GM12878 (cell line): ENCODE measurements at regions not wholly inside any gene's neighbourhood (a gene's known extent, or its start where the extent isn't known, plus 50 kb on each side); places are given as distances from the start of the nearest gene placed in this dataset.

Source experiments
- ATAC-seq: fragments of 200-7000 bp; cut with Tn5 transposase; 3 replicates; pipeline ENCODE4 v1.9.1; 2020; ENCODE audit warnings: mild to moderate bottlenecking, moderate library complexity
- BruUV-seq: library from RNA; stranded (reverse); fragments of 400-500 nt; replicated peaks from 2 replicates; lab custom pipeline; 2021; lab: Mats Ljungman, UMichigan
- CTCF ChIA-PET: fragments of 300-600 bp; sonication (Branson Sonifier 250); formaldehyde crosslinking; extraction: SDS; loops from one replicate; lab custom pipeline; 2021; ENCODE audit warnings: inconsistent platforms; lab: Yijun Ruan, JAX
- POLR2A ChIA-PET: fragments of 350-600 bp; formaldehyde crosslinking; extraction: SDS; loops from one replicate; lab custom pipeline; 2021; ENCODE audit warnings: inconsistent platforms; lab: Charles Lee
- RAD21 ChIA-PET: fragments of 300-600 bp; sonication (Branson Sonifier 250); formaldehyde crosslinking; loops from one replicate; lab custom pipeline; 2023; ENCODE audit warnings: antibody characterized with exemption; ENCODE audit not compliant: unreplicated experiment; lab: Charles Lee
- SMC1A ChIA-PET: fragments of 300-600 bp; sonication (Branson Sonifier 250); formaldehyde crosslinking; loops from one replicate; lab custom pipeline; 2023; ENCODE audit not compliant: unreplicated experiment, uncharacterized antibody; lab: Charles Lee
- DNase-seq: peaks from one replicate; pipeline ENCODE4 v3.0.0-alpha.2; 2011; ENCODE audit warnings: low read depth, low spot score
- FAIRE-seq: peaks from 3 replicates; lab custom pipeline; 2011; peaks lifted over from hg19 to GRCh38; lab: Jason Lieb, UNC
- H2AFZ ChIP-seq: 2 replicates; pipeline ENCODE4 v1.6.0; 2011; ENCODE audit warnings: low read depth, low read length, control low read depth; ENCODE audit not compliant: control insufficient read depth
- H3K27ac ChIP-seq: 2 replicates; pipeline ENCODE4 v1.5.1; 2011; ENCODE audit warnings: control low read depth; ENCODE audit not compliant: control insufficient read depth, insufficient read depth
- H3K27me3 ChIP-seq, 2 experiments: replicated peaks in 1 of 2; 2 replicates each; pipeline versions ENCODE4 v1.6.0 to v1.6.1; 2011; ENCODE audit warnings: low read length in 1 of 2; ENCODE audit not compliant: control insufficient read depth in 2 of 2, insufficient read depth in 2 of 2
- H3K36me3 ChIP-seq, 2 experiments: 2 replicates each; pipeline ENCODE4 v1.5.1; 2011; ENCODE audit warnings: low read length in 1 of 2; ENCODE audit not compliant: control insufficient read depth in 2 of 2, insufficient read depth in 2 of 2
- H3K4me1 ChIP-seq: 2 replicates; pipeline ENCODE4 v1.6.1; 2011; ENCODE audit warnings: mild to moderate bottlenecking, low read length, moderate library complexity, mixed read lengths; ENCODE audit not compliant: control insufficient read depth, insufficient read depth
- H3K4me2 ChIP-seq: 2 replicates; pipeline ENCODE4 v1.6.0; 2011; ENCODE audit warnings: control low read depth; ENCODE audit not compliant: control insufficient read depth, insufficient read depth
- H3K4me3 ChIP-seq: fragments of 200-600 bp; sonication (generic); 2 replicates; pipeline ENCODE4 v1.5.1; 2016
- H3K79me2 ChIP-seq: 2 replicates; pipeline ENCODE4 v1.6.0; 2011; ENCODE audit warnings: low read length; ENCODE audit not compliant: control insufficient read depth, insufficient read depth
- H3K9ac ChIP-seq: 2 replicates; pipeline ENCODE4 v1.8.0; 2011; ENCODE audit warnings: low read length, control low read depth, mixed read lengths; ENCODE audit not compliant: control insufficient read depth, insufficient read depth
- H3K9me3 ChIP-seq: replicated peaks from 3 replicates; pipeline ENCODE4 v1.5.1; 2011; ENCODE audit warnings: mild to moderate bottlenecking, low read length; ENCODE audit not compliant: control insufficient read depth, insufficient read depth
- H4K20me1 ChIP-seq: 2 replicates; pipeline ENCODE4 v1.6.0; 2011; ENCODE audit not compliant: control insufficient read depth, insufficient read depth
- CHD2 ChIP-seq: IDR thresholded peaks from 2 replicates; pipeline ENCODE4 v1.6.1; 2011; ENCODE audit warnings: low read depth, low read length, improper control_type of control experiment, borderline replicate concordance
- EED ChIP-seq: sonication (generic); IDR thresholded peaks from 2 replicates; pipeline ENCODE4 v1.6.1; 2016; ENCODE audit warnings: antibody characterized with exemption, low read depth
- HDAC2 ChIP-seq: fragments of 200-600 bp; sonication (generic); IDR thresholded peaks from 2 replicates; pipeline ENCODE4 v1.6.1; 2017
- MEF2A ChIP-seq: IDR thresholded peaks from 2 replicates; pipeline ENCODE4 v1.6.1; 2011; ENCODE audit warnings: low read depth, mild to moderate bottlenecking, low read length, moderate library complexity; ENCODE audit not compliant: insufficient read depth
- NFYA ChIP-seq: IDR thresholded peaks from 2 replicates; pipeline ENCODE4 v1.6.1; 2011; ENCODE audit warnings: low read depth, mild to moderate bottlenecking, low read length, improper control_type of control experiment, borderline replicate concordance
- NFYB ChIP-seq: IDR thresholded peaks from 2 replicates; pipeline ENCODE4 v1.6.1; 2011; ENCODE audit warnings: low read depth, mild to moderate bottlenecking, low read length, improper control_type of control experiment, moderate library complexity; ENCODE audit not compliant: insufficient read depth
- RB1 ChIP-seq: fragments of 450-650 bp; formaldehyde crosslinking; IDR thresholded peaks from 2 replicates; pipeline ENCODE4 v1.6.1; 2017; ENCODE audit warnings: mild to moderate bottlenecking, borderline replicate concordance
- SREBF2 ChIP-seq: IDR thresholded peaks from 2 replicates; pipeline ENCODE4 v1.6.1; 2012; ENCODE audit warnings: mild to moderate bottlenecking, low read length
- STAT3 ChIP-seq: IDR thresholded peaks from 2 replicates; pipeline ENCODE4 v1.6.1; 2011; ENCODE audit warnings: low read depth, low read length, improper control_type of control experiment
- SUPT20H ChIP-seq: IDR thresholded peaks from 2 replicates; pipeline ENCODE4 v1.6.1; 2011; ENCODE audit warnings: low read depth, mild to moderate bottlenecking, low read length, moderate library complexity, borderline replicate concordance; ENCODE audit not compliant: control insufficient read depth
- TARDBP ChIP-seq: IDR thresholded peaks from 2 replicates; pipeline ENCODE4 v1.6.1; 2016; ENCODE audit warnings: borderline replicate concordance
- TBL1XR1 ChIP-seq: IDR thresholded peaks from 2 replicates; pipeline ENCODE4 v1.6.1; 2012; ENCODE audit warnings: low read depth, low read length, improper control_type of control experiment
- TCF7 ChIP-seq: IDR thresholded peaks from 2 replicates; pipeline ENCODE4 v1.6.1; 2014; ENCODE audit warnings: antibody characterized with exemption, borderline replicate concordance
- WRNIP1 ChIP-seq: IDR thresholded peaks from 2 replicates; pipeline ENCODE4 v1.6.1; 2011; ENCODE audit warnings: low read depth, low read length, improper control_type of control experiment, borderline replicate concordance
- ZNF687 ChIP-seq: fragments of 450-650 bp; IDR thresholded peaks from 2 replicates; pipeline ENCODE4 v1.6.1; 2017; ENCODE audit warnings: mild to moderate bottlenecking, moderate library complexity
- WGBS: methylation state at CpG from one replicate; pipeline ENCODE4 v1.1.6; 2016; ENCODE audit warnings: low lambda C conversion rate; ENCODE audit not compliant: insufficient replicate concordance, insufficient coverage; ENCODE audit errors: missing lambda C conversion rate; 5-methylcytosine and 5-hydroxymethylcytosine counted together
- in situ Hi-C: fragments of 300-500 bp; cut with MboI; formaldehyde crosslinking; loops from 9 replicates; pipeline ENCODE4 v1.14.3; 2018; ENCODE audit warnings: mixed read lengths
- intact Hi-C: fragments of 100-400 bp; cut with micrococcal nuclease; formaldehyde crosslinking; loops from one replicate; pipeline ENCODE4 v1.14.2; 2022; ENCODE audit not compliant: unreplicated experiment
- TF ChIP-seq, protein P1 (sequence below): IDR thresholded peaks from 2 replicates; pipeline ENCODE4 v1.6.1; 2011; ENCODE audit warnings: borderline replicate concordance, low read depth, mild to moderate bottlenecking, moderate library complexity, low read length; ENCODE audit not compliant: insufficient read depth, poor library complexity, severe bottlenecking
- TF ChIP-seq, protein P2 (sequence below): IDR thresholded peaks from 2 replicates; pipeline ENCODE4 v1.6.1; 2011; ENCODE audit warnings: low read depth, low read length, improper control_type of control experiment, borderline replicate concordance
- TF ChIP-seq, protein P3 (sequence below): fragments of 450-650 bp; conservative IDR thresholded peaks from 2 replicates; pipeline ENCODE4 v1.6.1; 2017; ENCODE audit warnings: mild to moderate bottlenecking, moderate library complexity

DNA sequence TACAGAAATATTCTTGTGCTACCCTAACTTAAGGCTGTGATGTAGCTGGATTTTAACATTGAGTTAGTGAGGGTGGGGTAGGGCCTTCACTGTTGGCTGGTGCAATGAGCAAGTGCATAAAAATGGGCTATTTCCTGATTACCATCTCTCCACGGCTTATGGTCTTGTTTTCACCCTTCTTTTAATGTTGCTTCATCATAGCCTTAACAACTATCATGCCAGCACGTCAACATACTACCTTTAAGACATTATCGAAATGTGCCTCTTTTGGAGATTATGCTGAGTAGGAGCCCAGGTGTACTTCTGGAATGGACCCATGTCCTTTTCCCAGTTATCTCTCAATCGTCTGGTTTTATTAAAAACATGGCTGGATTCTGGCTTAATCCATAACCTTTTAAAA is 350.9 kb upstream of the ACTBL2 start:
- Histone ChIP-seq H3K4me2 (no peak overlapping the region), H3K79me2 (no peaks in the 10 kb centered on the region), H2AFZ (no peak overlapping the region), H4K20me1 (no peaks in the 10 kb centered on the region), H3K9me3 (no peaks in the 10 kb centered on the region; the same call in 2 of the 3 replicates), H3K36me3 (no peaks in the 10 kb centered on the region), H3K27ac (no peak overlapping the region), H3K4me3 (no peak overlapping the region), H3K9ac (no peak overlapping the region), H3K4me1 (no peaks in the 10 kb centered on the region), H3K27me3 (no peaks in the 10 kb centered on the region; a peak in 1 of 4 replicates)
- ATAC-seq, result no peak
- ChIA-PET CTCF (no interaction called here), POLR2A (no interaction called here), RAD21 (no interaction called here), SMC1A (no interaction called here)
- no peak for DNase-seq
- no peak for FAIRE-seq
- intact Hi-C loops, result no loop called here
- WGBS, result 12% methylated on average over 4 of the region's 4 CpGs
- in situ Hi-C loops, result no loop called here
- no TSS peak for BruUV-seq
- TF ChIP-seq CHD2 (no peak), HDAC2 (no peak), STAT3 (no peak), NFYA (no peak), SREBF2 (no peak), EED (no peak), RB1 (no peak), NFYB (no peak), SUPT20H (no peak), TARDBP (no peak), WRNIP1 (no peak), ZNF687 (no peak), MEF2A (no peak), TCF7 (no peak), TBL1XR1 (no peak)
- TF ChIP-seq, protein P1, sequence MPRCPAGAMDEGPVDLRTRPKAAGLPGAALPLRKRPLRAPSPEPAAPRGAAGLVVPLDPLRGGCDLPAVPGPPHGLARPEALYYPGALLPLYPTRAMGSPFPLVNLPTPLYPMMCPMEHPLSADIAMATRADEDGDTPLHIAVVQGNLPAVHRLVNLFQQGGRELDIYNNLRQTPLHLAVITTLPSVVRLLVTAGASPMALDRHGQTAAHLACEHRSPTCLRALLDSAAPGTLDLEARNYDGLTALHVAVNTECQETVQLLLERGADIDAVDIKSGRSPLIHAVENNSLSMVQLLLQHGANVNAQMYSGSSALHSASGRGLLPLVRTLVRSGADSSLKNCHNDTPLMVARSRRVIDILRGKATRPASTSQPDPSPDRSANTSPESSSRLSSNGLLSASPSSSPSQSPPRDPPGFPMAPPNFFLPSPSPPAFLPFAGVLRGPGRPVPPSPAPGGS, result no peak
- TF ChIP-seq, protein P2, sequence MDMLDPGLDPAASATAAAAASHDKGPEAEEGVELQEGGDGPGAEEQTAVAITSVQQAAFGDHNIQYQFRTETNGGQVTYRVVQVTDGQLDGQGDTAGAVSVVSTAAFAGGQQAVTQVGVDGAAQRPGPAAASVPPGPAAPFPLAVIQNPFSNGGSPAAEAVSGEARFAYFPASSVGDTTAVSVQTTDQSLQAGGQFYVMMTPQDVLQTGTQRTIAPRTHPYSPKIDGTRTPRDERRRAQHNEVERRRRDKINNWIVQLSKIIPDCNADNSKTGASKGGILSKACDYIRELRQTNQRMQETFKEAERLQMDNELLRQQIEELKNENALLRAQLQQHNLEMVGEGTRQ, result no peak
- TF ChIP-seq, protein P3, sequence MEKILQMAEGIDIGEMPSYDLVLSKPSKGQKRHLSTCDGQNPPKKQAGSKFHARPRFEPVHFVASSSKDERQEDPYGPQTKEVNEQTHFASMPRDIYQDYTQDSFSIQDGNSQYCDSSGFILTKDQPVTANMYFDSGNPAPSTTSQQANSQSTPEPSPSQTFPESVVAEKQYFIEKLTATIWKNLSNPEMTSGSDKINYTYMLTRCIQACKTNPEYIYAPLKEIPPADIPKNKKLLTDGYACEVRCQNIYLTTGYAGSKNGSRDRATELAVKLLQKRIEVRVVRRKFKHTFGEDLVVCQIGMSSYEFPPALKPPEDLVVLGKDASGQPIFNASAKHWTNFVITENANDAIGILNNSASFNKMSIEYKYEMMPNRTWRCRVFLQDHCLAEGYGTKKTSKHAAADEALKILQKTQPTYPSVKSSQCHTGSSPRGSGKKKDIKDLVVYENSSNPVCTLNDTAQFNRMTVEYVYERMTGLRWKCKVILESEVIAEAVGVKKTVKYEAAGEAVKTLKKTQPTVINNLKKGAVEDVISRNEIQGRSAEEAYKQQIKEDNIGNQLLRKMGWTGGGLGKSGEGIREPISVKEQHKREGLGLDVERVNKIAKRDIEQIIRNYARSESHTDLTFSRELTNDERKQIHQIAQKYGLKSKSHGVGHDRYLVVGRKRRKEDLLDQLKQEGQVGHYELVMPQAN, result no peak
